DMS53 (cell line): ENCODE measurements at regions not wholly inside any gene's neighbourhood (a gene's known extent, or its start where the extent isn't known, plus 50 kb on each side); places are given as distances from the start of the nearest gene placed in this dataset.
"Not testable (repeated sequence)": the region's sequence is repeated elsewhere in the genome, so short reads cannot be mapped to it uniquely, and the experiment has no call there.

Experiments
- DNase-seq: peaks from one replicate; lab custom pipeline; 2025; lab: John Stamatoyannopoulos, UW

GRCh38 chr4:133320576-133321170 is 171.6 kb downstream of the PCDH10 start:
- DNase-seq = peak; percentile 65

DNA sequence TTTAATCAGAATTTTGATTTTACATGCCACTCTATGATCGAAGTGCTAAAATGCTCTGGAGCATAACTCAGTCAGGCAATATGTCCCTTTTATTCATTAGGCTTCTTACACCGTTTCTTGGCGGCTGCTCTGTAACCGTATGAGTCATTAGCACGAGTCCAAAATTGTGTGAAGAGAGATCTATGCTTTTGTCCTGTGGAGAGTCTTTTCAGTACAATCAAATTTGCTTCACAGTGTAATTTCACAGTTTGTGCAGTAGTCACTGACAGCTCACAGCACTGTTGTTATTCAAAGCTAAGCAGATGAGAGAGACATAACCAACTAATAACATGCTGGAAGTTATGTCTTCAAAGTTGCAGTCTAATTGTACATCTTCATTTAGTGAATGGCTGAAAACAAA is 167.8 kb downstream of the PCDH10 start:
- no peak for DNase-seq

DNA sequence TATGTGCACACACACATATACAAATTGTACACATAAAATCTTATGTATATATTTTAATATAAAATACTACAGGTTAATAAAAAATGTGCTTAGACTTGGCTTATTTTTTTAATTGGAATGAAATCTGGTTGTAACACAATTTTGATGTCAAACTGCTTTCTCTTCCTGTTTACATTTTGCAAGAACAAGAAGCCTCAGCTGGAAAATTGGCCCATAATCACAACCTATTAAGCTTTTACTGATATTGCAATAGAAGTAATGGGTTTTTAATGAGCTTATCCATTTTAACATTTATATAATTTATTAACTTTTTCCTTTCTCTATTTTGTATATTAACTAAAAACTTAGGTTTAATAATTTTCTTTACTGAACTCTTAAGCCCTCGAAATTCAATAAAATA is 165.9 kb downstream of the PCDH10 start:
- DNase-seq = no peak

DNA sequence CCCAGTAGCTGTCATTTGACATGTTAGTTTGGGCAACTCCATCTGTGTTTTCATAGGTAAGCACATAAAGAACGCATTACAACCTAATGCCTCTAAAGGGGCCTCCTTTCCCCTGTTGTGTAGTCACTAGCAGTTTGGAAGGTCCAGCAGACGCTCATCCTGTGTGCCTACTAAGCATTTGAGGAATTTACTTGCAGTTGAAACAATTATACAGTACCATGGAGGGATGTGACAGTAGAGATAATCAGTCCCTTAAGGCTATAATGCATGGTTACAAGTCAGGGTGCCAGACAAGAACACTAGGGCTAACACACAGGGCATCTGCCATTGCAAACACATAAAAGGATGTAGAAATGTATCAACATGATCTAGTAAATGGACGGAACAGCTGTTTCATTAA is 138.3 kb downstream of the PCDH10 start:
- DNase-seq = no peak

GRCh38 chr4:133278591-133278990 is 129.5 kb downstream of the PCDH10 start:
- DNase-seq = no peak

DNA sequence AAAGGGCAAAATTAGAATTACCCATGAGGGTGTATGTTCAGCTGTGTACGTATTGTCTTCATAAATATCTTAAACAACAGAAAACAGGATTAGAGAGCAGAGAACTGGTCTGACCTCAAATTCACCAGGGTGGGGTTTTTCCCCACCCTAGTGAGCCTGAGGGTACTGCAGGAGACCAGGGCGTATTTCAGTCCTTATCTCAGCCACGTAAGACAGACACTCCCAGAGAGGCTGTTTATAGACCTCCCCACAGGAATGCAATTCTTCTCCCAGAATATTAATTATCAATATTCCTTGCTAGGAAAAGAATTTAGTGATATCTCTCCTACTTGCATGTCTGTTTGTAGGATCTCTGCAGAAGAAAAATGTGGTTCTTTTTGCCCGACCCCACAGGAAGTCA is 128.8 kb downstream of the PCDH10 start:
- DNase-seq = not testable (repeated sequence)

DNA sequence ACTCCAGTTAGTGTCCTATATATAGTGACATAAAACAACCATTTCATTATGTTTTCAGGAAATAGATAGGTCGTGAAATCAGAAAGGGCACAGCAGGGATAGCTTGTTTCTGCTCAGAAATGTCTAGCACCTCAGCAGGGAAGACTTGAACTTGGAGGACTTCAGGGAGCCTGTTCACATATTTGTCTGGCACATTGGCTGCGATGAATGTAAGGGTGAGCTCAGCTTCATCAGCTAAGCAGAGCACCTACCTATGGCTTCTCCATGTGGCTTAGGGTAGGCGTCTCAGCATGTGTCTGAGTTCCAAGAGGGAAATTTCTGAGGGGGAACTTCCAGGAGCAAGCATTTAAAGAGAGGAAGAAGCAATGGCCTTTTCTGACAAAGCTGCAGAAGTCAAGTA is 126.2 kb downstream of the PCDH10 start:
- no peak for DNase-seq

DNA sequence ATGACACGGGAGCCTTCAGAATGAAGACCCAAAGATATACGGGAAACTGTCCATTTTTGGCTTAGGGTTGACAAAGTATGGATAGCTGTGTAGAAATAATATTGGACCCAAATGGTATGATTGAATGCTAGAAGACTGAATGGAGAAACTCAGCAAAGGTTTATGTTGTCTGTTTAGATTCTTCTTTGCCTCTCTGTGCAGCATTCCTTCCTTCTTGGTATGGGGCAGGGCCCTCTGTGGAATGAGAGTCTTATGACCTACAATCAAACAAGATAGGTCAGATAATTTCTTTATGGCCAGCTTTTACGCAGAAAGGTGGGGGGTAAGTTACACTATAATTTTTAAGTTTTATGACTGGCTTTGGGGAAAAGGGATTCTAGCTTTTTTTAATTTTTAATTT is 124.3 kb downstream of the PCDH10 start:
- DNase-seq = no peak

GRCh38 chr4:133270021-133270570 is 121.0 kb downstream of the PCDH10 start:
- no peak for DNase-seq

- DNase-seq = no peak
Measured at GRCh38 chr4:133268205-133268604, 119.1 kb downstream of the PCDH10 start.

DNA sequence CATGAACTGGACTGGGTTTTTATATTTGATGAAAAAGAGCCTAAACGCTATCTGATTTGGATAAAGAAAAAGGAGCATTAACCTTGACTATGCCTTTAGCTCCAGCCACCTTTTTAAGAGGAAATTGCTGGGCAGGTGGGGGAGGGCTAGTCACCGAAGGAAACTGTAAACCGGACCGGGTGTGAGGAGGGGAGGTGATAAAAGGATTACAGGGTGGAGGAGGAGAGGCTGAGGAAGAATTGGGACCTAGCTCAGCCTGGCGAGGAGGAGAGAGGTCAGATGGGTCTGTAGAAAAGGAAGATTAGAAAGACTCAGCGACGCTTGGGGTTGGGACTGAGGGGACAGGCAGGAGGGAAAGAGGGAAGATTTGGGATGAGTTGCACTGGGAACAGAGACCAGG is 118.4 kb downstream of the PCDH10 start:
- DNase-seq = not testable (repeated sequence)

- not testable (repeated sequence) for DNase-seq
Measured at GRCh38 chr4:133266966-133267365, 117.9 kb downstream of the PCDH10 start.

GRCh38 chr4:133264251-133264650 is 115.2 kb downstream of the PCDH10 start:
- DNase-seq = peak; percentile 22

- no peak for DNase-seq
Measured at GRCh38 chr4:133263104-133263503, 114.0 kb downstream of the PCDH10 start.

DNA sequence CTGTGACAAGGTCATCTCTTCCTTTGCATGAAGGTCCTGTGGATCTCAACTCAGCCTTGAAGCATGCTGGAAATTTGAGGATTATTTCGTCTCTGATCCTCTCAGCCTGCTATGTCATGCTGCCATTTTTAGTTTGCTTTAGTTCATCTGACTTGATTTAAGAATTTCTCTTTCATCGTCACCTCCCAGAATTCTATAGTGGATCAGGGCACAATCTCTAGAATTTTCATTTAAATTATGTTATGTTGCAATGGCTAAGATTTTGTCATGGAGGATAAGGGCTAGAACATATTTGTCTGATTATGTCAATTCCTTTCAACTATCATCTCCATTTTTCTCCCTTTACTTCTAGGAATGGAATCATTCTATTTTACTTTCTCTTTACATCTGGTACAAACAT is 98.8 kb downstream of the PCDH10 start:
- no peak for DNase-seq

DNA sequence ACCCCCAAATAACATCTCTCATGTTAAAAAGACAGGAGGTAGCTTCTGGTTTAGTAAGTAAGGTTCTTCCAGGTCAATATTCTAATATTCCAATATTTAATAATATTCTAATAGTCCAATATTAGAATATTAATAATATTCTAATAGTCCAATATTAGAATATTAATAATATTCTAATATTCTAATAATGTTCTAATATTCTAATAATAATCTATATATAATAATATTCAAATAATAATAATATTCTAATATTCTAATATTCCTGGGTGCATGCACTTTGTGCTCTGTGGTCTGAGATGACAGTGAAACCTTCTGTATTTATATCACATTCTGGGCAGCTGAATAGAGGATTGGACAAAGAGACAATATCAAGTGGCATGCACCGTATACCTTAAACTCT is 96.1 kb downstream of the PCDH10 start:
- DNase-seq = no peak
